IMR-90 (cell line): ENCODE measurements at regions not wholly inside any gene's neighbourhood (a gene's known extent, or its start where the extent isn't known, plus 50 kb on each side); places are given as distances from the start of the nearest gene placed in this dataset.

Experiments used
- ATAC-seq: fragments of 200-7000 bp; cut with Tn5 transposase; 2 replicates; pipeline ENCODE4 v1.9.1; 2020; ENCODE audit warnings: low read depth, mild to moderate bottlenecking, moderate library complexity
- BruUV-seq: library from RNA; stranded (reverse); fragments of 400-500 nt; replicated peaks from 2 replicates; lab custom pipeline; 2021; lab: Mats Ljungman, UMichigan
- CTCF ChIA-PET: fragments of 300-600 bp; formaldehyde crosslinking; extraction: SDS; loops from one replicate; lab custom pipeline; 2021; ENCODE audit warnings: antibody characterized with exemption; lab: Yijun Ruan, JAX
- POLR2A ChIA-PET: fragments of 300-600 bp; sonication (Branson Sonifier 250); formaldehyde crosslinking; loops from one replicate; lab custom pipeline; 2022; ENCODE audit warnings: antibody characterized with exemption; ENCODE audit not compliant: unreplicated experiment; lab: Charles Lee
- DNase-seq: peaks from one replicate; pipeline ENCODE4 v3.0.0; 2013
- H2AFZ ChIP-seq: replicated peaks from 2 replicates; pipeline ENCODE3; 2013; ENCODE audit warnings: low read length, mild to moderate bottlenecking; ENCODE audit not compliant: poor library complexity
- H2AK5ac ChIP-seq: 2 replicates; pipeline ENCODE4 v1.6.1; 2013; ENCODE audit warnings: low read depth, low read length, inconsistent platforms
- H2AK9ac ChIP-seq: replicated peaks from 2 replicates; pipeline ENCODE3; 2013; ENCODE audit warnings: mild to moderate bottlenecking, low read depth, low read length, moderate library complexity; ENCODE audit not compliant: poor library complexity
- H2BK120ac ChIP-seq: 2 replicates; pipeline ENCODE4 v1.6.1; 2013; ENCODE audit warnings: low read depth, low read length, inconsistent platforms
- H2BK15ac ChIP-seq: 3 replicates; pipeline ENCODE4 v1.6.1; 2013; ENCODE audit warnings: low read depth, low read length, inconsistent platforms
- H2BK20ac ChIP-seq: 2 replicates; pipeline ENCODE4 v1.6.1; 2013; ENCODE audit warnings: low read depth, mild to moderate bottlenecking, inconsistent platforms, low read length, moderate library complexity
- H2BK5ac ChIP-seq: 2 replicates; pipeline ENCODE4 v1.6.1; 2013; ENCODE audit warnings: mild to moderate bottlenecking, low read depth, low read length, inconsistent platforms; ENCODE audit not compliant: poor library complexity, severe bottlenecking
- H3K14ac ChIP-seq: replicated peaks from 2 replicates; pipeline ENCODE4 v1.6.1; 2013; ENCODE audit warnings: low read depth, low read length, inconsistent platforms
- H3K18ac ChIP-seq: 2 replicates; pipeline ENCODE4 v1.6.1; 2013; ENCODE audit warnings: low read depth, low read length, control low read depth
- H3K23ac ChIP-seq: 2 replicates; pipeline ENCODE4 v1.6.1; 2013; ENCODE audit warnings: low read depth, low read length, inconsistent platforms
- H3K27ac ChIP-seq: 2 replicates; pipeline ENCODE4 v1.5.1; 2013; ENCODE audit warnings: mild to moderate bottlenecking, control low read depth, low read length; ENCODE audit not compliant: insufficient read depth
- H3K27me3 ChIP-seq: 2 replicates; pipeline ENCODE4 v1.6.1; 2013; ENCODE audit warnings: low read length; ENCODE audit not compliant: control insufficient read depth, insufficient read depth
- H3K36me3 ChIP-seq: 2 replicates; pipeline ENCODE4 v1.6.1; 2013; ENCODE audit warnings: low read length, mixed read lengths; ENCODE audit not compliant: control insufficient read depth, insufficient read depth
- H3K4ac ChIP-seq: 2 replicates; pipeline ENCODE4 v1.6.1; 2013; ENCODE audit warnings: low read depth, low read length, inconsistent platforms
- H3K4me1 ChIP-seq: 2 replicates; pipeline ENCODE4 v1.6.1; 2013; ENCODE audit warnings: low read length, mixed read lengths; ENCODE audit not compliant: control insufficient read depth, insufficient read depth
- H3K4me2 ChIP-seq: 2 replicates; pipeline ENCODE4 v1.6.1; 2013; ENCODE audit warnings: low read depth, mild to moderate bottlenecking, control low read depth, low read length, moderate library complexity
- H3K4me3 ChIP-seq: 2 replicates; pipeline ENCODE4 v1.5.1; 2013; ENCODE audit warnings: low read depth, mild to moderate bottlenecking, control low read depth, low read length, moderate library complexity; ENCODE audit not compliant: insufficient read depth
- H3K56ac ChIP-seq: 2 replicates; pipeline ENCODE4 v1.6.1; 2013; ENCODE audit warnings: low read length, inconsistent platforms; ENCODE audit not compliant: insufficient read depth; ENCODE audit errors: extremely low read depth
- H3K79me1 ChIP-seq, 2 experiments: 2 replicates each; pipeline ENCODE4 v1.6.1; 2013; ENCODE audit warnings: low read length in 2 of 2, inconsistent platforms in 1 of 2, low read depth in 1 of 2
- H3K9ac ChIP-seq: 2 replicates; pipeline ENCODE4 v1.6.1; 2013; ENCODE audit warnings: low read depth, low read length, control low read depth
- H3K9me1 ChIP-seq: 2 replicates; pipeline ENCODE4 v1.6.1; 2013; ENCODE audit warnings: low read length, inconsistent platforms; ENCODE audit not compliant: insufficient read depth
- H3K9me3 ChIP-seq: 2 replicates; pipeline ENCODE4 v1.6.1; 2013; ENCODE audit warnings: low read length; ENCODE audit not compliant: control insufficient read depth, insufficient read depth
- H4K20me1 ChIP-seq: 2 replicates; pipeline ENCODE4 v1.6.1; 2013; ENCODE audit warnings: low read length, inconsistent platforms; ENCODE audit not compliant: insufficient read depth
- H4K5ac ChIP-seq: 2 replicates; pipeline ENCODE4 v1.6.1; 2013; ENCODE audit warnings: mild to moderate bottlenecking, low read depth, low read length, control low read depth
- H4K8ac ChIP-seq, 2 experiments: 2 replicates each; pipeline ENCODE4 v1.6.1; 2013; ENCODE audit warnings: low read depth in 2 of 2, low read length in 2 of 2, control low read depth in 1 of 2, inconsistent platforms in 1 of 2
- H4K91ac ChIP-seq: 2 replicates; pipeline ENCODE4 v1.6.1; 2013; ENCODE audit warnings: low read depth, low read length, inconsistent platforms; ENCODE audit not compliant: insufficient read depth
- MAFK ChIP-seq: IDR thresholded peaks from 2 replicates; pipeline ENCODE4 v1.6.1; 2012; ENCODE audit warnings: low read depth, low read length, improper control_type of control experiment
- POLR2A ChIP-seq: IDR thresholded peaks from 2 replicates; pipeline ENCODE4 v1.6.1; 2012; ENCODE audit warnings: mild to moderate bottlenecking, low read depth, low read length
- WGBS, 2 experiments: methylation state at CpG; one replicate each; pipeline versions ENCODE4 v1.1.5 to v1.1.7; 2013; ENCODE audit warnings: missing lambda C conversion rate in 2 of 2; ENCODE audit not compliant: insufficient read length in 1 of 2; ENCODE audit errors: extremely low coverage in 2 of 2; 5-methylcytosine and 5-hydroxymethylcytosine counted together
- dilution Hi-C: fragments of 300-500 bp; cut with HindIII; formaldehyde crosslinking; loops from one replicate; pipeline ENCODE4 v1.14.3; 2018; ENCODE audit warnings: low sequenced_read_pairs; ENCODE audit not compliant: unreplicated experiment
- in situ Hi-C: fragments of 300-500 bp; cut with MboI; formaldehyde crosslinking; loops from 3 replicates; pipeline ENCODE4 v1.14.3; 2019; ENCODE audit warnings: low sequenced_read_pairs, inconsistent platforms, mixed read lengths
- intact Hi-C: fragments of 100-400 bp; cut with micrococcal nuclease; formaldehyde crosslinking; loops from 2 replicates; pipeline ENCODE4 v1.10.0; 2022
- TF ChIP-seq, protein P1 (sequence below): fragments of 150-350 bp; IDR thresholded peaks from 2 replicates; pipeline ENCODE4 v1.6.1; 2017; ENCODE audit warnings: mild to moderate bottlenecking, antibody characterized with exemption, low read length, low read depth

DNA sequence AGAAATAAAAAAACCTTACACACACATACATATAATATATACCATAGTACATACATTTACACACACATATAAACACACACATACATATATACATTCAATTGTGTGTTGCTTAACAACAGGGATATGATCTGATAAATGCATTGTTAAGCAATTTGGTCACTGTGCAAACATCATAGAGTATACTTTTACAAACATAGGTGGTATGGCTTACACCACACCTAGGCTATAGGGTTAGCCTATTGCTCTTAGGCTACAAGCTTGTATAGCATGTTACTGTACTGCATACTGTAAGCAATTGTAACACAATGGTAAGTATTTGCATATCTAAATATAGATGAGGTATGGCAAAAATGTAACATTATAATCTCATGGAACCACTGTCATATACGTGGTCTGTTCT, 156.8 kb upstream of the ERBB4 start:
- Histone ChIP-seq H3K14ac (no peak overlapping the region), H3K56ac (no peak overlapping the region), H3K23ac (no peak overlapping the region), H3K9ac (no peak overlapping the region), H3K9me1 (no peaks in the 10 kb centered on the region), H2BK120ac (no peak overlapping the region), H3K4me2 (no peak overlapping the region), H2AFZ (no peak overlapping the region), H3K4me3 (no peak overlapping the region), H2BK20ac (no peak overlapping the region), H4K20me1 (no peaks in the 10 kb centered on the region), H2BK5ac (no peak overlapping the region), H3K9me3 (no peaks in the 10 kb centered on the region), H4K5ac (no peak overlapping the region), H4K91ac (no peak overlapping the region), H2AK9ac (no peak overlapping the region), H3K18ac (no peak overlapping the region), H3K27me3 (no peaks in the 10 kb centered on the region), H3K27ac (no peak overlapping the region), H3K4me1 (0 out of 2 replicates have a peak, but pooled peaks cover 1% of the 10 kb centered on the region), H3K36me3 (no peaks in the 10 kb centered on the region), H3K79me1 (no peaks in the 10 kb centered on the region), H3K4ac (no peak overlapping the region), H4K8ac (no peak overlapping the region), H2BK15ac (no peak overlapping the region), H2AK5ac (no peak overlapping the region)
- no CpG with 5 or more reads among the region's 1 CpG for WGBS, 2 experiments
- ATAC-seq (no peak), DNase-seq (no peak)
- intact Hi-C loops (no loop called here), dilution Hi-C loops (no loop called here), in situ Hi-C loops (no loop called here)
- TF ChIP-seq POLR2A (no peak), MAFK (no peak)
- TF ChIP-seq, protein P1, sequence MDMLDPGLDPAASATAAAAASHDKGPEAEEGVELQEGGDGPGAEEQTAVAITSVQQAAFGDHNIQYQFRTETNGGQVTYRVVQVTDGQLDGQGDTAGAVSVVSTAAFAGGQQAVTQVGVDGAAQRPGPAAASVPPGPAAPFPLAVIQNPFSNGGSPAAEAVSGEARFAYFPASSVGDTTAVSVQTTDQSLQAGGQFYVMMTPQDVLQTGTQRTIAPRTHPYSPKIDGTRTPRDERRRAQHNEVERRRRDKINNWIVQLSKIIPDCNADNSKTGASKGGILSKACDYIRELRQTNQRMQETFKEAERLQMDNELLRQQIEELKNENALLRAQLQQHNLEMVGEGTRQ = no peak
- ChIA-PET CTCF (no interaction called here), POLR2A (no interaction called here)
- no TSS peak for BruUV-seq
